Lung (tissue), 11 donors: ENCODE measurements at regions not wholly inside any gene's neighbourhood (a gene's known extent, or its start where the extent isn't known, plus 50 kb on each side); places are given as distances from the start of the nearest gene placed in this dataset.
"Not testable (repeated sequence)": the region's sequence is repeated elsewhere in the genome, so short reads cannot be mapped to it uniquely, and the experiment has no call there.

Experiments
- ATAC-seq: fragments of 200-7000 bp; cut with Tn5 transposase; one replicate; pipeline ENCODE4 v1.9.1; 2020; ENCODE audit warnings: moderate number of reproducible peaks; ENCODE audit not compliant: insufficient read depth, low FRiP score
- DNase-seq, 3 donors: peaks; one replicate each; pipeline ENCODE4 v3.0.0-alpha.2; 2013 to 2017
- H3K27ac ChIP-seq, 2 donors: one replicate each; pipeline ENCODE4 v1.5.1; 2013; ENCODE audit warnings: mild to moderate bottlenecking in 2 of 2, moderate library complexity in 2 of 2, control low read depth in 1 of 2, inconsistent platforms in 1 of 2, low read depth in 1 of 2, low read length in 1 of 2
- H3K27me3 ChIP-seq, 3 donors: one replicate each; pipeline ENCODE4 v1.5.1; 2013; ENCODE audit warnings: low read length in 2 of 3; ENCODE audit not compliant: control insufficient read depth in 3 of 3, insufficient read depth in 3 of 3
- H3K36me3 ChIP-seq, 4 donors: one replicate each; pipeline ENCODE4 v1.5.1; 2013; ENCODE audit warnings: low read length in 4 of 4, mild to moderate bottlenecking in 1 of 4, moderate library complexity in 1 of 4; ENCODE audit not compliant: control insufficient read depth in 4 of 4, insufficient read depth in 4 of 4
- H3K4me1 ChIP-seq, 5 donors: one replicate each; pipeline ENCODE4 v1.5.1; 2013; ENCODE audit warnings: low read length in 5 of 5, mild to moderate bottlenecking in 2 of 5, moderate library complexity in 1 of 5; ENCODE audit not compliant: control insufficient read depth in 5 of 5, insufficient read depth in 5 of 5
- H3K4me3 ChIP-seq: one replicate; pipeline ENCODE4 v1.5.1; 2013; ENCODE audit warnings: mild to moderate bottlenecking, control low read depth, moderate library complexity
- H3K9ac ChIP-seq, 2 donors: one replicate each; pipeline ENCODE4 v1.5.1; 2013; ENCODE audit warnings: low read length in 2 of 2, control low read depth in 1 of 2; ENCODE audit not compliant: insufficient read depth in 1 of 2
- H3K9me3 ChIP-seq, 4 donors: one replicate each; pipeline ENCODE4 v1.5.1; 2013; ENCODE audit warnings: low read length in 3 of 4, mild to moderate bottlenecking in 1 of 4, moderate library complexity in 1 of 4; ENCODE audit not compliant: control insufficient read depth in 4 of 4, insufficient read depth in 3 of 4
- CTCF ChIP-seq: IDR thresholded peaks from 2 replicates; pipeline ENCODE4 v1.5.1; 2012; ENCODE audit warnings: mild to moderate bottlenecking; ENCODE audit errors: control extremely low read depth, extremely low read depth
- WGBS, 2 donors: extraction: QIAGEN DNeasy Blood & Tissue Kit; methylation state at CpG; one replicate each; pipeline ENCODE4 v1.1.7; 2013; 5-methylcytosine and 5-hydroxymethylcytosine counted together
- donor health status: control.
- donor health status: control.
- donor health status: Bipolar disorder and iron deficiency.
- donor health status: healthy.
- donor health status: DM: yes; HTN: yes; CAD: no.

- no peak overlapping the region for H3K4me3 ChIP-seq
- H3K4me1 ChIP-seq, result no peaks in the 10 kb centered on the region
- no peaks in the 10 kb centered on the region for H3K9me3 ChIP-seq
- no peak for ATAC-seq
- TF ChIP-seq CTCF, result no peak
- H3K27me3 ChIP-seq, result no peaks in the 10 kb centered on the region
- WGBS, 2 donors, result 71 to 88% methylated on average over 3 of the region's 3 CpGs
- H3K27ac ChIP-seq, result no peak overlapping the region
- no peak for DNase-seq
- H3K36me3 ChIP-seq, result no peaks in the 10 kb centered on the region
- no peak overlapping the region for H3K9ac ChIP-seq
Observed at GRCh38 chr2:182499706-182500470, 73.1 kb upstream of the PDE1A start.

GRCh38 chr2:182503886-182504285 lies 77.0 kb upstream of the PDE1A start:
- Histone ChIP-seq H3K27me3 (no peaks in the 10 kb centered on the region), H3K9me3 (no peaks in the 10 kb centered on the region), H3K4me3 (no peak overlapping the region), H3K4me1 (no peaks in the 10 kb centered on the region), H3K9ac (no peak overlapping the region), H3K27ac (no peak overlapping the region), H3K36me3 (no peaks in the 10 kb centered on the region)
- TF ChIP-seq CTCF, result no peak
- no peak for ATAC-seq
- 66 to 91% methylated on average over 2 of the region's 2 CpGs for WGBS, 2 donors
- no peak for DNase-seq

GRCh38 chr2:182504903-182505302 lies 78.1 kb upstream of the PDE1A start:
- ATAC-seq (peak; percentile 59), DNase-seq (peak in 1 of 3 donors; percentile 23)
- Histone ChIP-seq H3K27ac (no peak overlapping the region), H3K36me3 (no peaks in the 10 kb centered on the region), H3K4me3 (no peak overlapping the region), H3K9me3 (no peaks in the 10 kb centered on the region), H3K27me3 (no peaks in the 10 kb centered on the region), H3K9ac (no peak overlapping the region), H3K4me1 (no peaks in the 10 kb centered on the region)
- WGBS, 2 donors, result 58 to 87% methylated on average over 2 of the region's 2 CpGs
- no peak for TF ChIP-seq CTCF

GRCh38 chr2:182506606-182507005 lies 79.8 kb upstream of the PDE1A start:
- H3K27ac ChIP-seq, result no peak overlapping the region
- no peaks in the 10 kb centered on the region for H3K27me3 ChIP-seq
- H3K4me3 ChIP-seq, result no peak overlapping the region
- H3K9me3 ChIP-seq, result no peaks in the 10 kb centered on the region
- peak in 2 of 3 donors; percentile 12 to 14 for DNase-seq
- ATAC-seq, result peak; percentile 20
- no peaks in the 10 kb centered on the region for H3K4me1 ChIP-seq
- no peak for TF ChIP-seq CTCF
- no peak overlapping the region for H3K9ac ChIP-seq
- H3K36me3 ChIP-seq, result no peaks in the 10 kb centered on the region

- not testable (repeated sequence) for DNase-seq, H3K4me1 ChIP-seq, H3K27ac ChIP-seq, H3K27me3 ChIP-seq, ATAC-seq, H3K9ac ChIP-seq, H3K9me3 ChIP-seq, H3K4me3 ChIP-seq, H3K36me3 ChIP-seq
- 84 to 99% methylated on average over 2 to 3 of the region's 4 CpGs for WGBS, 2 donors
Observed at GRCh38 chr2:182508583-182508982, 81.7 kb upstream of the PDE1A start.
